ENCODE measurements at regions not wholly inside any gene's neighbourhood (a gene's known extent, or its start where the extent isn't known, plus 50 kb on each side); places are given as distances from the start of the nearest gene placed in this dataset.
A peak's percentile ranks its signal among the peaks of the same experiment; 100 is the strongest.

DNA sequence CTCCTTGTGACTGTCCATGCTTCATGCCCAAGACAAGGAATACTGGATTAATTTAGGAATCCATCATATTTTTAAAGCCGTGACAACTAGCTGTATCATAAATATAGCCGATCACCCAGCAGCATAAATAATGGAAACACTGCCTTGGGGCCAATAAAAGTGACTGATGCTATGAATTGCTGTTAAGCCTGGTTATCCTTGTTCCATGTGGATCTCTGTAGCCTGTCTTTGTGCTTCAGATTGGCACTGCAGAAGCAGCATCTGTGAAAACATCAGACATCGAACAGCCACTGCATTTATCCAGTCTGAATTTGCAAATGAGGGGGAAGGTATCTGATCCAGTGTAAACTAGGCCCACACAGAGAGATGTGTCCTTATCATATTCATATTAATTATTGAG is 1181.8 kb downstream of the SORCS1 start:
- DNase-seq (ENCODE audit: low read depth) = no peak

GRCh38 chr10:105981679-105982078 is 1182.8 kb downstream of the SORCS1 start:
- DNase-seq (ENCODE audit: low read depth) = no peak

DNA sequence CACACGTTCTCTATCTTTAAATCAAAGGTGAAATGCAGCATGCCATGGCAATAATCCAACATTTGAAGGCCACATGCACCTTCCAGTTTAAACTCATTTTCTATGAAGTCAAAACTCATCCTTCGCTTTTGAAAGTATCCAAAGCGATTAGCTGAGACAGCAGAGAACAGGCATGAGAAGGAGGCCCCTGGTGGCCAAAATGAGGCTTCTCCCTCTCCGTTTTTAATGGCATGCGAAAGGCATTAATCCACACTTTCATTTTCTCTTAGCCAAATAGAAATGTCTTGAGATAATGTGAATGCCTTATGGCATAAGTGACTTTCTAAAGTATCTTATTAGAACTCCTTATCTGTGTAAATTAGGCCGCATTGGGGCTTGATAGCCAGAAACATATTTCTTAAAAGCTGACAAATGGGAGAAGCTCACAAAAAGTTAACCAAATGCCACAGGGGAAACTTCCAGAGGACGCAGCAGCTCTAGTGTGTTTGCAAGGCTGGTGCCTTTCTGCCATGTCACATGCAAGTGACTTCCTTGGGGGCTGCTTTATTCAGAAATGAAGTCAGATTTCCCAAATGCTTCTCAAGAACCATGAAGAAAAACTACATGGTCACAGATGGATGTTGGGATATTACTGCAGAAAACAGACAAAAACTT is 1189.6 kb downstream of the SORCS1 start:
- peak; percentile 44 for DNase-seq (ENCODE audit: low read depth)

- DNase-seq (ENCODE audit: low read depth) = no peak
These were observed 1190.6 kb downstream of the SORCS1 start for GRCh38 chr10:105973902-105974301.

GRCh38 chr10:105973360-105973759 is 1191.1 kb downstream of the SORCS1 start:
- DNase-seq (ENCODE audit: low read depth) = no peak

DNA sequence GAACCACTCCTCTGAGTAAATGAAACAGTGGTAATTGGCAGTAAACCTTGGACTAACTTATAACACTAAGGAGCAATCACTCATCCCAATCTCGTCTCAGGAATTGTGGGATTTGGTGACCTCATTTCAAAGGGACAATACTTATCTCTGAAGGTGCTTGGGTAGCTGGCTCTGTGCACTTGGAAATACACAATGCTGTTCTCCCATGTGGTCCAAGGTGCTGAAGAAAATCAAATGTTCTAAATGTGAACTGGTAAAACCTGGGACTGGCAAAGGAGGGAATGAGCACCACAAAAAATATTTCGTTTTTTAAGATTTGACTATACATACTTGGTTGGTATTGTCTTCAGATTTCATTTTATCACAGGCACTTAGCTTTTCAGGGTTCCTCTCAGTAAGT is 1193.0 kb downstream of the SORCS1 start:
- no peak for DNase-seq (ENCODE audit: low read depth)

DNA sequence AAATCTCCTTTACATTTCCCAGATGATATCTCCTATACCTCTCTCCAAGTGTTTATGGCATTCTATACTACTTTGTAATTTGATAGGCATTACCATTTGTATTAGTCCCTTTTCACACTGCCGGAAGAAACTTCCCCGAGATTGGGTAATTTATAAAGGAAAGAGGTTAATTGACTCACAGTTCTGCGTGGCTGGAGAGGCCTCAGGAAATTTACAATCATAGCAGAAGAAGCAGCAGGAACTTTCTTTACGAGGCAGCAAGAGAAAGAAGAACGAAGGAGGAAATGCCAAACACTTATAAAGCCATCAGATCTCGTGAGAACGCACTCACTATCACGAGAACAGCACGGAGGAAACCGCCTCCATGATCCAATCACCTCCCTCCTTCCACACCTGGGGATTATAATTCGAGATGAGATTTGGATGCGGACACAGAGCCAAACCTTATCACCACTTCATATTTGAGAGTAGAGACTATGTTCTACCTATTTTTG is 1194.6 kb downstream of the SORCS1 start:
- DNase-seq (ENCODE audit: low read depth) = no peak

GRCh38 chr10:105968666-105969065 is 1195.8 kb downstream of the SORCS1 start:
- no peak for DNase-seq (ENCODE audit: low read depth)

DNA sequence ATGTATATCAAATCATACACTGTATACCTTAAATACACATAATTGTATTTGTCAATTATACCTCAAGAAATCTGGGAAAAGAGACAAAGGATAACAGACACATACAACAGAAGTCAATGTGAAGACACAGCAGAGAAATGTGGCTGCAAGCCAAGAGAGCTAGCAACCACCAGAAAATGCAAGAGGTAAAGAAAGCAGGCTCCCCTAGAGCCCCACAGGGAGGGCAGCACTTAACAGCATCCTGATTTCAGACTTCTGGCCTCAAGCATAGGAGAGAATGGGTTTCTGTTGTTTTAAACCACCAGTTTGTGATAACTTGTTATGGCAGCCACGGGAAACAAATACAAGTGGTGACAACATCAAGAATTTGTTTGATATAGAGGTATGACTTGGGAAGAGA is 1197.2 kb downstream of the SORCS1 start:
- DNase-seq (ENCODE audit: low read depth) = no peak

DNA sequence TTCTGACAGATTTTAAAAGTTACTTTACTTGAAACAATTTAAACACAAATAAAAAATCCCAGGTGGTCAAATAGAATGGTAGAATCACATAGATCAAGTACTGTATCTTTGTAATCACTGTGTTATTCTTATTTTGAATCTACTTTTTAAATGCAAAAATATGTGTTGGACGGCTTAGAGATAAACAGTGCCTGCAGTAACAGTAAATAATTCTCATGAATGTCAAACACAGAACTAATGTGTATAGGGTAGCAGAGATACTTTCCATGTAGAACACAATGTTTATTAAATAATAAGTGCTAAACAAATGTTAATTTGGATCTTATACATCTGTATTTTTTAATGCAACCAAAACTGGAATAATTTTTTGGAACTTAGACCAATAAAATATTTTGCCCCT is 1199.4 kb downstream of the SORCS1 start:
- no peak for DNase-seq (ENCODE audit: low read depth)

- no peak for DNase-seq (ENCODE audit: low read depth)
These were observed 1200.5 kb downstream of the SORCS1 start for GRCh38 chr10:105964009-105964408.

- DNase-seq (ENCODE audit: low read depth) = no peak
These were observed 1201.1 kb downstream of the SORCS1 start for GRCh38 chr10:105963334-105963884.

DNA sequence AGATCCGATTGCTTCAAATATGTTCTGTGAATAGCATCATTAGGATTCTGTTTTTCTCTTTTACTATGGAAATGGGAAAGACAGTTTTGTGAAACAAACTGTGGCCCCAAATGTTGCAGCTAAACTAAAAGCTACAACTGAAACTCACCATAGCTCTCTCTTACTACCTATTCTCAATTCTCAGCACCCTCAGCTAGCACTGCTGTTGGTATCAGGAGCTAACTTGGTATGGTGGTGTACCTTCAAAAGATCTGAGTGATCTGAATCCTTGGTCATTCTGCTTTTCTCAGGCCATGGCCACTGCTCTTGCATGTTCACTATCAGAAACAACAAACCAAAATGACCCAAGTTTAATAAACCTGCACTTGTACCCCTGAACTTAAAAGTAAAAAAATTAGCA is 1208.0 kb downstream of the SORCS1 start:
- DNase-seq (ENCODE audit: low read depth) = no peak

DNA sequence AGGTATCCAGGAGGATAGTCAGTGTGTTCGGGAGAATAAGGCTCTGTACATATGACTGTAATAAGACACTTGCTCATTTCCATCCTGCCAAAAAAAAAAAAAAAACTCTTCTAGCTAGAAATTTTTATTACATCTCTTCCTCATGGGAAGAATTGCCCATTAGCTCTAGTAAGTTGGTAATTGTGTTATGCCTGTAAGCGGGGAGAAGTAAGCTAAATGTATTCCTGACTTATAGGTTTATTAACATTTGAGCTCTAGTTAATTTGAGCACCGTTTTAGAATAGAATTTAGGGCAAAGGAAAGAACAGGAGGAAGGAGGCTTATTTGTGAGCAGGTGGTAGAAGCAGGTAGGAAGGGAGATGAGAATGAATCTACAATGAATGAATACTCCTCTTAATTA is 1210.6 kb downstream of the SORCS1 start:
- DNase-seq (ENCODE audit: low read depth) = no peak

GRCh38 chr10:105953056-105953455 is 1211.5 kb downstream of the SORCS1 start:
- no peak for DNase-seq (ENCODE audit: low read depth)

- DNase-seq (ENCODE audit: low read depth) = peak; percentile 54
These were observed 1212.4 kb downstream of the SORCS1 start for GRCh38 chr10:105952153-105952552.

- DNase-seq (ENCODE audit: low read depth) = peak; percentile 64
These were observed 1214.1 kb downstream of the SORCS1 start for GRCh38 chr10:105950410-105950809.

DNA sequence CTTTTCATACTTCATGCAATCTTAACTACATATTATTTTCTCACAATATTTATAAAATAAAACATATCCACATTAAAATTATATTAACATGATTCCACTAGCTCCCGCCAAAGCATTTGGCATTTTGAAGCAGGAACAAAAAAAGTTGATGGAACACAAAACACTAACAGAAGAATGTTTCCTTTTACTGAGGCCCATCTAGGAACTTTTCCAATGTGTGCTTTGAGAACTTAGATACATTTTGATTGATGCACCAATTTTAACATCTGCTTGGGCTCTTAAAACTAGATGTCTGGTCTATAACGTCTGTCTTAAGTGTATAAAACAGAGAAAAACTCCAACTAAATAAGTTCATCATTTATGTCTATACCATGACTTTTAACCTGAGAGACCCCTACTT is 1214.8 kb downstream of the SORCS1 start:
- DNase-seq (ENCODE audit: low read depth) = no peak

DNA sequence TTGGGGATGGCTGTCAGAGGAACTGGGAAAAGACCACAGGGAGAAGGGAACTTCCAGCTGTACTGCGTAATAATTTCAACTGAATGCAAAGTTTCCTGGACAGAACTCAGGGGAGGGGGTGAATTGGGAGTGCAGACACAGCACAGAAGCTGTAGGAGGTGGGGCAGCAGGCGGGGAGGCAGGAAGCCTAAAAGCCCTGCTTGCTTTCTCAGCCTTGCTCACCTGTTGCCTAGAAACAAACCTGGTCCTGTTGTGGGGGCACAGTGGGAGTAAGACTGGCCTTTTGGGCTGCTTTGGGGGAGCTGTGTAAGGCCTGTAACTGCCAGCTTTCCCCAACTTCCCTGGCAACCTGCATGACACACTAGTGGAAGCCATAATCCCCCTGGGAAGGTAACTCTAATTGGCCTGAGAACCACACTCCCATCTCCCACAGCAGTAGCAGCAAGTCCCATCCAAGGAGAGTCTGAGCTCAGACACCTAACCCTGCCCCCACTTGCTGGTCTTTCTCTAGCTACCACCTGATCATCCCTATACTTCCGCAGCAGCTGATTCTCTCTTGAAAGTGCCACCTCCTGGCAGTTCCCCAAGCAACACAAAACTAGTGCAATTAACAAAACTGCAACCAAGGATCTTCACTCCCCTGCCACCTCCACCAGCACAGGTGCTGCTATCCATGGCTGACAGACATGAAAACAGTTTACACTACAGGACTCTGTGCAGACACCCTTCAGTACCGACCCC is 1239.3 kb downstream of the SORCS1 start:
- DNase-seq (ENCODE audit: low read depth) = no peak

DNA sequence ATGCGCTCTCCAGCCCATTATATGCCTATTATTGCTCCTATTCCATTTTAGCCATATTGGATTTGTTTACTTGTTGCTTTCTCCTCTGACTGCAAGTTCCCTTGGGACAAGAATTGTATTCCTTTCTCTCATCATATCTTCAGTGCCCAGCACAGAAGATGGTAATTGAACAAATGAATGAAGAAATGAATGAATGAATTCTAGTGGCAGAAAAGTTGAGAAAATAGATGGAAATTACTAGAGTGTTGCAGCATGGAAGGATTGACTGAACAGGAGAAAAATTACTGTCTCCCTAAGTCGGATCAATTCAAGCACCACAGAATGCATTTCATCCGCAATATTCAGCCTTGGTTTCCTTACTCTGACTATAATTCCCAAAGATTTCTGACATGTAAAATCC is 1243.2 kb downstream of the SORCS1 start:
- DNase-seq (ENCODE audit: low read depth) = no peak

DNA sequence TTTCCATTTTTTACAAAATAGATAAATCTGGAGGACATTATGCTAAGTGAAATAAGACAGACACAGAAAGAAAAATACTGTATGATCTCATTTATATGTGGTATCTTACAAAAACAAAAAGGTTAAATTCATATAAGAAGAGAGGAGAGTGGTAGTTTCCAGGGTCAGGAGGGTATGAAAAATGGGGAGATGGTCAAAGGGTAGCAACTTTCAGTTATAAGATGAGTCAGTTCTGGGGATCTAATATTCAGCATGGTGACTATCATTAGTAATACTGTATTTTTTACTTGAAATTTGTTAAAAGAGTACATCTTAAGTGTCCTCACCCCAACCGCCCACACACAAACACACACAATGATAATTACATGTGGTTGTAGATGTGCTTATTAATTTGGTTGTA is 1250.1 kb downstream of the SORCS1 start:
- no peak for DNase-seq (ENCODE audit: low read depth)

DNA sequence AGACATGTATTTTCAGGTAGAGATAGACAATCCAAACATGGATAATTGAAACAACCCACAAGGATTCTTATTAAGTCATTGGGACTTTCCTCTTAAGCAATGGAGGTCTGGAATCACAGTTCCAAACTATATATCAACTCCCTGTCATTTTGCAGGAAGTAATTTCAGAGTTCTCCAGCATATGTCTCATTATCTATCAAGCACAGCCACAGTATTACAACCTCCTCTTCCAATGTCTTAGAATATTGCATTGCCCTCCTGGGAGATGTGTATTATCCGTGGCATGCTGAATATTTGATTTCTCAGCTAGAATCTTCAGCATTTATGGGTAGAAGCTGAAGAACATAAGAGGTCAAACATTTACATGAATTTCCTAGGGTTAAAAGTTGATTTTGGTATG is 1255.8 kb downstream of the SORCS1 start:
- DNase-seq (ENCODE audit: low read depth) = no peak

DNA sequence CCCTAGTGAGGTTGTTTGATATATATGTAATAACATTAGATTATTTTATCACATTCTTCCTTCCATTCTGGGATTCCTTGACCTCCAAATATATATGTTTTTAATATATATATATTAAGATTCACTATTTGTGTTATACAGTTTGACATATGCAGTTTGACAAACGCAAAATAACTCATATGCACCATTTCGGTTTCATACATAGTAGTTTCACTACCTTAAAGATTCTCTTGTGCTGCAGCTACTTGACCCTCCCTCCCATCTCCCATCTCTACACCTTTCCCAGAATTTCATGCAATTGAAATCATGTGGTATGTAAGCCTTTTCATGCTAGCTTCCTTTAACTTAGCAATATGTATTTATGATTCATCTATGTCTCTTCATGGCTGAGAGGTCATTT is 1244.4 kb downstream of the SORCS3 start:
- DNase-seq (ENCODE audit: low read depth) = no peak

Measured in EH (cell line).